A549 (cell line): ENCODE measurements at regions not wholly inside any gene's neighbourhood (a gene's known extent, or its start where the extent isn't known, plus 50 kb on each side); places are given as distances from the start of the nearest gene placed in this dataset.
A peak's percentile ranks its signal among the peaks of the same experiment; 100 is the strongest.
"Not testable (repeated sequence)": the region's sequence is repeated elsewhere in the genome, so short reads cannot be mapped to it uniquely, and the experiment has no call there.

ENCODE experiments used
- ATAC-seq, 2 experiments: fragments of 200-7000 bp in 1 of 2; fragments of >200 bp in 1 of 2; cut with Nextera tagmentation in 1 of 2; cut with Tn5 transposase in 1 of 2; 3 replicates each; pipeline versions ENCODE4 v1.8.0 to v1.9.1; 2018 to 2020; ENCODE audit warnings: mild to moderate bottlenecking in 1 of 2, moderate library complexity in 1 of 2
- CTCF ChIA-PET: fragments of 300-600 bp; sonication (Branson Sonifier 250); formaldehyde crosslinking; extraction: SDS; loops from one replicate; lab custom pipeline; 2021; ENCODE audit warnings: antibody characterized with exemption, inconsistent platforms; lab: Yijun Ruan, JAX
- POLR2A ChIA-PET: fragments of 350-600 bp; formaldehyde crosslinking; extraction: SDS; loops from one replicate; lab custom pipeline; 2021; ENCODE audit warnings: antibody characterized with exemption, inconsistent platforms; lab: Yijun Ruan, JAX
- DNase-seq, 2 experiments: peaks; one replicate each; pipeline versions ENCODE4 v3.0.0 to v3.0.0-alpha.2; 2011 to 2016; ENCODE audit warnings: low read depth in 1 of 2, low spot score in 1 of 2
- FAIRE-seq: peaks from 2 replicates; lab custom pipeline; 2011; peaks lifted over from hg19 to GRCh38; lab: Jason Lieb, UNC
- H3K27ac ChIP-seq, 2 experiments: fragments of >200 bp; sonication (Bioruptor Twin); formaldehyde crosslinking; 3 replicates each; pipeline ENCODE4 v1.5.1; 2016 to 2017
- H3K4me1 ChIP-seq: fragments of >200 bp; sonication (Bioruptor Twin); formaldehyde crosslinking; 3 replicates; pipeline ENCODE4 v1.6.1; 2016
- H3K4me2 ChIP-seq: fragments of >200 bp; sonication (Bioruptor Twin); formaldehyde crosslinking; 3 replicates; pipeline ENCODE4 v1.6.1; 2016
- H3K4me3 ChIP-seq: fragments of >200 bp; sonication (Bioruptor Twin); formaldehyde crosslinking; 3 replicates; pipeline ENCODE4 v1.5.1; 2016
- H3K9me3 ChIP-seq: fragments of >200 bp; sonication (Bioruptor Twin); formaldehyde crosslinking; 3 replicates; pipeline ENCODE4 v1.6.1; 2016
- CEBPB ChIP-seq, 2 experiments: fragments of >200 bp in 1 of 2; sonication (Bioruptor Twin) in 1 of 2; formaldehyde crosslinking in 1 of 2; IDR thresholded peaks; 2 replicates each; pipeline ENCODE4 v1.6.1; 2012 to 2016
- CHD4 ChIP-seq: fragments of 200-600 bp; sonication (generic); IDR thresholded peaks from 2 replicates; pipeline ENCODE4 v1.6.1; 2016; ENCODE audit warnings: antibody characterized with exemption, mild to moderate bottlenecking, borderline replicate concordance
- EHF ChIP-seq: fragments of 250-450 bp; sonication (Bioruptor Pico); IDR thresholded peaks from 2 replicates; pipeline ENCODE4 v1.5.0; 2020; ENCODE audit warnings: mild to moderate bottlenecking
- HDAC2 ChIP-seq: fragments of 200-600 bp; sonication (generic); IDR thresholded peaks from 2 replicates; pipeline ENCODE4 v1.6.1; 2016
- JUN ChIP-seq, 2 experiments: fragments of >200 bp; sonication (Bioruptor Twin); formaldehyde crosslinking; IDR thresholded peaks; 2 replicates in 1 of 2; 3 replicates in 1 of 2; pipeline ENCODE4 v1.6.1; 2016 to 2017
- KDM1A ChIP-seq: fragments of 200-600 bp; sonication (generic); IDR thresholded peaks from 2 replicates; pipeline ENCODE4 v1.6.1; 2016; ENCODE audit warnings: low read depth, mild to moderate bottlenecking
- KDM5A ChIP-seq: fragments of 200-600 bp; sonication (generic); IDR thresholded peaks from 2 replicates; pipeline ENCODE4 v1.6.1; 2016; ENCODE audit warnings: antibody characterized with exemption, mild to moderate bottlenecking
- MAFK ChIP-seq: fragments of 450-650 bp; IDR thresholded peaks from 2 replicates; pipeline ENCODE4 v1.6.1; 2014; ENCODE audit not compliant: partially characterized antibody
- MAZ ChIP-seq: fragments of 150-350 bp; IDR thresholded peaks from 2 replicates; pipeline ENCODE4 v1.6.1; 2014; ENCODE audit warnings: antibody characterized with exemption, low read depth, low read length, borderline replicate concordance
- NFE2L2 ChIP-seq: fragments of 150-350 bp; conservative IDR thresholded peaks from 2 replicates; pipeline ENCODE4 v1.6.1; 2014; ENCODE audit warnings: low read length
- NR3C1 ChIP-seq: fragments of >200 bp; sonication (Bioruptor Twin); formaldehyde crosslinking; IDR thresholded peaks from 3 replicates; pipeline ENCODE4 v1.6.1; 2017
- POLR2AphosphoS2 ChIP-seq: conservative IDR thresholded peaks from 2 replicates; pipeline ENCODE4 v1.6.1; 2012; ENCODE audit warnings: low read length, improper control_type of control experiment, inconsistent platforms
- RFX5 ChIP-seq: fragments of 450-650 bp; IDR thresholded peaks from 2 replicates; pipeline ENCODE4 v1.7.1; 2014; ENCODE audit warnings: antibody characterized with exemption, mild to moderate bottlenecking, moderate library complexity
- USF2 ChIP-seq: fragments of 450-650 bp; IDR thresholded peaks from 2 replicates; pipeline ENCODE4 v1.6.1; 2014; ENCODE audit warnings: antibody characterized with exemption
- ZFP36 ChIP-seq: fragments of 450-650 bp; IDR thresholded peaks from 2 replicates; pipeline ENCODE4 v1.6.1; 2014; ENCODE audit warnings: borderline replicate concordance; ENCODE audit not compliant: partially characterized antibody
- WGBS: methylation state at CpG from one replicate; pipeline ENCODE4 v1.1.6; 2017; ENCODE audit errors: missing lambda C conversion rate; 5-methylcytosine and 5-hydroxymethylcytosine counted together
- TF ChIP-seq, protein P1 (sequence below): IDR thresholded peaks from 2 replicates; pipeline ENCODE4 v1.6.1; 2012
- TF ChIP-seq, protein P2 (sequence below): fragments of 200-600 bp; sonication (generic); IDR thresholded peaks from 2 replicates; pipeline ENCODE4 v1.6.1; 2016; ENCODE audit warnings: antibody characterized with exemption, mild to moderate bottlenecking, moderate library complexity

- no peak overlapping the region for H3K4me3 ChIP-seq
- no peak overlapping the region for H3K4me2 ChIP-seq
- peak overlapping the region in 1 of 2 experiments; percentile 56; a peak in 2 of 6 replicates for H3K27ac ChIP-seq
- WGBS, result 45% methylated on average over 1 of the region's 1 CpG
- peak; percentile 36 for FAIRE-seq
- H3K4me1 ChIP-seq, result peaks cover 21% of the 10 kb centered on the region
- CTCF ChIA-PET, result interaction anchor here (1.0 to 1.1 kb wide), 2 partner anchors 17 to 672 kb away, joined by 3 read pairs; no protein-coding TSS in a partner anchor
- POLR2A ChIA-PET, result no interaction called here
- TF ChIP-seq NFE2L2 (no peak), USF2 (peak; percentile 62), EHF (no peak)
- TF ChIP-seq, all 56 proteins: peak for 1
- no peak for DNase-seq
- peak in 1 of 2 experiments; percentile 38; a peak in 2 of 6 replicates for ATAC-seq
- peaks cover 7% of the 10 kb centered on the region; the same call in 2 of the 3 replicates for H3K9me3 ChIP-seq
Observed at GRCh38 chr5:60482301-60482700, 217.7 kb downstream of the DEPDC1B start.

GRCh38 chr5:60479542-60479941 lies 220.4 kb downstream of the DEPDC1B start:
- POLR2A ChIA-PET, result interaction anchor here (1.3 kb wide), 1 partner anchor 8 kb away, joined by 4 read pairs; no protein-coding TSS in a partner anchor
- no peak for TF ChIP-seq NR3C1
- TF ChIP-seq RFX5, result no peak
- TF ChIP-seq, all 56 proteins: peak for 0
- H3K27ac ChIP-seq, result no peak overlapping the region
- H3K4me2 ChIP-seq, result no peak overlapping the region
- H3K4me1 ChIP-seq, result peaks cover 12% of the 10 kb centered on the region; the same call in 2 of the 3 replicates
- ATAC-seq, result no peak
- DNase-seq, result no peak
- CTCF ChIA-PET, result no interaction called here
- peaks cover 7% of the 10 kb centered on the region; the same call in 2 of the 3 replicates for H3K9me3 ChIP-seq
- H3K4me3 ChIP-seq, result no peak overlapping the region
- FAIRE-seq, result no peak
- 84% methylated on average over 2 of the region's 2 CpGs for WGBS

DNA sequence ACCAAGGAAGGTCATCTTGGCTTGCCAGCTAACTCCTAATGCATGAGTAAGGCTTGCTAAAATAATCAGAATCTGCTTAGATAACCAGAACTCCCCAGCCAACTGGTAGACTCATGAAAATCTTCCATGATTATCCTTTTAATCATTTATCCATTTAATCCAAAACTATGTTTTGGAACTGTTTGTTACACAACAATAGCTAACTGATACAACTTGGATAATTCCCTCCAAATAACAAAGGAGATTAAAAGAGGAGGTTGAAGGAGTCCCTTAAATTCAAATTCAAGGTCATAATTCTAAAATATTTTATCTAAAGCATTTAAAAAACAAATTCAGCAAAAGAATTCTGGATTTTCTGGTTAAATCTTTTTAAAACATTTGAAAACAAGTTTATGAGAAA lies 222.1 kb downstream of the DEPDC1B start:
- H3K4me3 ChIP-seq, result no peak overlapping the region
- FAIRE-seq (no peak), DNase-seq (no peak), ATAC-seq (no peak)
- ChIA-PET POLR2A (no interaction called here), CTCF (interaction anchor here (0.9 kb wide), 1 partner anchor 13 kb away, joined by 3 read pairs; no protein-coding TSS in a partner anchor)
- 0 out of 2 replicates have a peak, but pooled peaks have one; percentile 78 for TF ChIP-seq CHD4
- peak; percentile 82; the same call in 1 of the 2 replicates for TF ChIP-seq HDAC2
- TF ChIP-seq KDM1A, result peak; percentile 91; the same call in 1 of the 2 replicates
- TF ChIP-seq JUN (IDR thresholded peaks at IDR 0.05), result no peak
- H3K4me2 ChIP-seq, result no peak overlapping the region
- H3K4me1 ChIP-seq, result peaks cover 5% of the 10 kb centered on the region; the same call in 2 of the 3 replicates
- no peak overlapping the region for H3K27ac ChIP-seq
- peaks cover 7% of the 10 kb centered on the region; the same call in 2 of the 3 replicates for H3K9me3 ChIP-seq

DNA sequence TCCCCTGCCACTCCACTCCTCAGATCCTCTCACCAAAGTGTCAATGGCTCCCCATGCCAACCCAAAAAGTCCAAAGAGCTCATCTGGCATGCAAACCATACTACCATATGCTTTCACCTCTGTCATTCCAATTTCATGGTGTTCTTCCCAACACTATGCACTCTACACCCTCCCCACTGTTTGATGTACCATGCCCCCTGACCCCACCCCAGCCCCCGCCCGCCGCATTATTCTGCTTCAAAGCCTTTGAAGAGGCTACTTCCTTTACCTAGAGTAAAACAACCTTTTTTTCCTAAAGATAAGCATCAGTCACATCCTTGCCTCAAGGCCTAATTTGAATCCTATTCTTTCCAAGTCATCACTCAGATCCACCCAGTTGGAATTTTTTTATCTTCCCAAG lies 226.3 kb downstream of the DEPDC1B start:
- Histone ChIP-seq H3K4me3 (no peak overlapping the region), H3K4me1 (no peaks in the 10 kb centered on the region), H3K4me2 (no peak overlapping the region), H3K27ac (no peak overlapping the region), H3K9me3 (peaks cover 11% of the 10 kb centered on the region)
- no peak for ATAC-seq
- no peak for DNase-seq
- FAIRE-seq, result no peak
- CTCF ChIA-PET, result interaction anchor here (1.2 kb wide), 1 partner anchor 10 kb away, joined by 3 read pairs; no protein-coding TSS in a partner anchor
- 58% methylated on average over 2 of the region's 3 CpGs for WGBS
- no peak for TF ChIP-seq ZFP36
- TF ChIP-seq NFE2L2, result no peak
- TF ChIP-seq CEBPB (IDR thresholded peaks at IDR 0.05), result no peak
- no peak for TF ChIP-seq MAZ
- TF ChIP-seq, protein P1, sequence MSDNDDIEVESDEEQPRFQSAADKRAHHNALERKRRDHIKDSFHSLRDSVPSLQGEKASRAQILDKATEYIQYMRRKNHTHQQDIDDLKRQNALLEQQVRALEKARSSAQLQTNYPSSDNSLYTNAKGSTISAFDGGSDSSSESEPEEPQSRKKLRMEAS, result no peak
- TF ChIP-seq, protein P2, sequence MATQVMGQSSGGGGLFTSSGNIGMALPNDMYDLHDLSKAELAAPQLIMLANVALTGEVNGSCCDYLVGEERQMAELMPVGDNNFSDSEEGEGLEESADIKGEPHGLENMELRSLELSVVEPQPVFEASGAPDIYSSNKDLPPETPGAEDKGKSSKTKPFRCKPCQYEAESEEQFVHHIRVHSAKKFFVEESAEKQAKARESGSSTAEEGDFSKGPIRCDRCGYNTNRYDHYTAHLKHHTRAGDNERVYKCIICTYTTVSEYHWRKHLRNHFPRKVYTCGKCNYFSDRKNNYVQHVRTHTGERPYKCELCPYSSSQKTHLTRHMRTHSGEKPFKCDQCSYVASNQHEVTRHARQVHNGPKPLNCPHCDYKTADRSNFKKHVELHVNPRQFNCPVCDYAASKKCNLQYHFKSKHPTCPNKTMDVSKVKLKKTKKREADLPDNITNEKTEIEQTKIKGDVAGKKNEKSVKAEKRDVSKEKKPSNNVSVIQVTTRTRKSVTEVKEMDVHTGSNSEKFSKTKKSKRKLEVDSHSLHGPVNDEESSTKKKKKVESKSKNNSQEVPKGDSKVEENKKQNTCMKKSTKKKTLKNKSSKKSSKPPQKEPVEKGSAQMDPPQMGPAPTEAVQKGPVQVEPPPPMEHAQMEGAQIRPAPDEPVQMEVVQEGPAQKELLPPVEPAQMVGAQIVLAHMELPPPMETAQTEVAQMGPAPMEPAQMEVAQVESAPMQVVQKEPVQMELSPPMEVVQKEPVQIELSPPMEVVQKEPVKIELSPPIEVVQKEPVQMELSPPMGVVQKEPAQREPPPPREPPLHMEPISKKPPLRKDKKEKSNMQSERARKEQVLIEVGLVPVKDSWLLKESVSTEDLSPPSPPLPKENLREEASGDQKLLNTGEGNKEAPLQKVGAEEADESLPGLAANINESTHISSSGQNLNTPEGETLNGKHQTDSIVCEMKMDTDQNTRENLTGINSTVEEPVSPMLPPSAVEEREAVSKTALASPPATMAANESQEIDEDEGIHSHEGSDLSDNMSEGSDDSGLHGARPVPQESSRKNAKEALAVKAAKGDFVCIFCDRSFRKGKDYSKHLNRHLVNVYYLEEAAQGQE, result no peak
- no peak for TF ChIP-seq KDM5A
- TF ChIP-seq EHF, result no peak
- TF ChIP-seq POLR2AphosphoS2, result no peak
- no peak for TF ChIP-seq MAFK
- TF ChIP-seq JUN (IDR thresholded peaks at IDR 0.05), result no peak
- POLR2A ChIA-PET, result no interaction called here

DNA sequence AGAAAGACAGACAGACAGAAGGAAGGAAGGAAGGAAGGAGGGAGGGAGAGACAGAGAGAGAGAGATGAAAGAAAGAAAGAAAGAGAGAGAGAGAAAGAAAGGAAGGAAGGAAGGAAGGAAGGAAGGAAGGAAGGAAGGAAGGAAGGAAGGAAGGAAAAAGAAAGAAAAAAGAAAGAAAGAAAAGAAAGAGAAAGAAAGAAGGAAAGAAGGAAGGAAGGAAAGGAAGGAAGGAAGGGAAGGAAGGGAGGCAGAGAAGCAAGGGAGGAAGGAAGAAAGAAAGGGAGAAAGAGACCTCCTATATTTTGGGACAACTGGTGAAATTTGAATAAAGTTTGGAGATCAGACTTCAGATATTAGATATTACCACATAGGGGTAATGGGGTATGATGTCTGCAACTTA lies 226.9 kb downstream of the DEPDC1B start:
- peaks cover 11% of the 10 kb centered on the region for H3K9me3 ChIP-seq
- H3K27ac ChIP-seq, H3K4me3 ChIP-seq, CTCF ChIA-PET, DNase-seq, FAIRE-seq, H3K4me1 ChIP-seq, POLR2A ChIA-PET, ATAC-seq, H3K4me2 ChIP-seq: not testable (repeated sequence)
